DOHH2 (cell line): ENCODE measurements at regions not wholly inside any gene's neighbourhood (a gene's known extent, or its start where the extent isn't known, plus 50 kb on each side); places are given as distances from the start of the nearest gene placed in this dataset.

ENCODE experiments used
- EZH2phosphoT487 ChIP-seq: fragments of 200-600 bp; sonication (generic); IDR thresholded peaks from 2 replicates; pipeline ENCODE4 v1.6.1; 2017; ENCODE audit warnings: borderline replicate concordance, mild to moderate bottlenecking, antibody characterized with exemption, low read length, moderate library complexity, mixed read lengths
- TF ChIP-seq, protein P1 (sequence below): fragments of 200-600 bp; sonication (generic); IDR thresholded peaks from one replicate; pipeline ENCODE4 v1.5.1; 2014; ENCODE audit warnings: antibody characterized with exemption, mild to moderate bottlenecking, low read depth, low read length; ENCODE audit not compliant: poor library complexity, severe bottlenecking

DNA sequence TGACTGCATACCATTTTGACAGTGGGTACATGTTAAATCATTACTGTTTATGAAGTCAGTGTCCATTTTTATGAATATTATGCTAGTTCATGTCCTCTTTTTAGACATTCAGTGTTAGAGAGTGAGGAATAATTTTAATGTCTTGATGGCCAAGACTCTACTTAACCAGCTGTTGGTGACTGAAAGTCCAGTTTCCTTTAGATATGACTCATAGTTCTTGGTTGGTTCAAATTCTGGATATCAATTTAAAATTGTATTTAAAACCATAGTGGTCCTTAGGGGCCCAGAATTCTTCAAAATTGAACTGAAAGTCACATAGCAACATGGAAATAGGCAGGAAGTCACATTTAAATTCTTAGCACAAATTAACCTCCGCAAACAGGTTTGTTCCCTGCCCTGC, 196.5 kb upstream of the PRPS1L1 start:
- TF ChIP-seq, protein P1, sequence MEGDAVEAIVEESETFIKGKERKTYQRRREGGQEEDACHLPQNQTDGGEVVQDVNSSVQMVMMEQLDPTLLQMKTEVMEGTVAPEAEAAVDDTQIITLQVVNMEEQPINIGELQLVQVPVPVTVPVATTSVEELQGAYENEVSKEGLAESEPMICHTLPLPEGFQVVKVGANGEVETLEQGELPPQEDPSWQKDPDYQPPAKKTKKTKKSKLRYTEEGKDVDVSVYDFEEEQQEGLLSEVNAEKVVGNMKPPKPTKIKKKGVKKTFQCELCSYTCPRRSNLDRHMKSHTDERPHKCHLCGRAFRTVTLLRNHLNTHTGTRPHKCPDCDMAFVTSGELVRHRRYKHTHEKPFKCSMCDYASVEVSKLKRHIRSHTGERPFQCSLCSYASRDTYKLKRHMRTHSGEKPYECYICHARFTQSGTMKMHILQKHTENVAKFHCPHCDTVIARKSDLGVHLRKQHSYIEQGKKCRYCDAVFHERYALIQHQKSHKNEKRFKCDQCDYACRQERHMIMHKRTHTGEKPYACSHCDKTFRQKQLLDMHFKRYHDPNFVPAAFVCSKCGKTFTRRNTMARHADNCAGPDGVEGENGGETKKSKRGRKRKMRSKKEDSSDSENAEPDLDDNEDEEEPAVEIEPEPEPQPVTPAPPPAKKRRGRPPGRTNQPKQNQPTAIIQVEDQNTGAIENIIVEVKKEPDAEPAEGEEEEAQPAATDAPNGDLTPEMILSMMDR = no peak
- TF ChIP-seq EZH2phosphoT487 = no peak
